SH-SY5Y (cell line): ENCODE measurements at regions not wholly inside any gene's neighbourhood (a gene's known extent, or its start where the extent isn't known, plus 50 kb on each side); places are given as distances from the start of the nearest gene placed in this dataset.

Experiments used
- GATA2 ChIP-seq: IDR thresholded peaks from 2 replicates; pipeline ENCODE4 v1.6.1; 2011; ENCODE audit warnings: mild to moderate bottlenecking, low read depth, low read length
- GATA3 ChIP-seq: IDR thresholded peaks from 2 replicates; pipeline ENCODE4 v1.6.1; 2011; ENCODE audit warnings: low read depth, mild to moderate bottlenecking, low read length, moderate library complexity

DNA sequence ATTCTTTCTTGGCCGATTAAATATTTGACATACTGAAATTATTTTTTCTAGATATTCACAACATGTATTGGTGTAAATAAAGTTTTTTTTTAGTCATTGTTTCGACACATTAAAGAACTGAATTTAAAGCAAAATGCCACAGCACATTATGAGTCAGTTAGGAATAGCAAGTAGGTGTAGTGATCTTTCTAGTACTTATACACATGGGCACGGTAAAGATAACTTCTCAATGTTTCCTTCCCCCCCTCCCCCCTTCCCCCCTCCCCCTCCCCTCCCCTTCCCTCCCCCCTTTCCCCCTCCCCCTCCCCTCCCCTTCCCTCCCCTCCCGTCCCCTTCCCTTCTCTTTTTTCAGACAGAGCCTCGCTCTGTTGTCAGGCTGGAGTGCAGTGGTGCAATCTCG is 1269.9 kb downstream of the ADGRL3 start:
- no peak for TF ChIP-seq GATA2
- no peak for TF ChIP-seq GATA3

GRCh38 chr4:62461961-62462360 is 1261.8 kb downstream of the ADGRL3 start:
- TF ChIP-seq GATA2 (no peak), GATA3 (no peak)

GRCh38 chr4:62460329-62460728 is 1260.2 kb downstream of the ADGRL3 start:
- TF ChIP-seq GATA3, result no peak
- TF ChIP-seq GATA2, result no peak

GRCh38 chr4:62457356-62457755 is 1257.2 kb downstream of the ADGRL3 start:
- TF ChIP-seq GATA3, result no peak
- no peak for TF ChIP-seq GATA2

DNA sequence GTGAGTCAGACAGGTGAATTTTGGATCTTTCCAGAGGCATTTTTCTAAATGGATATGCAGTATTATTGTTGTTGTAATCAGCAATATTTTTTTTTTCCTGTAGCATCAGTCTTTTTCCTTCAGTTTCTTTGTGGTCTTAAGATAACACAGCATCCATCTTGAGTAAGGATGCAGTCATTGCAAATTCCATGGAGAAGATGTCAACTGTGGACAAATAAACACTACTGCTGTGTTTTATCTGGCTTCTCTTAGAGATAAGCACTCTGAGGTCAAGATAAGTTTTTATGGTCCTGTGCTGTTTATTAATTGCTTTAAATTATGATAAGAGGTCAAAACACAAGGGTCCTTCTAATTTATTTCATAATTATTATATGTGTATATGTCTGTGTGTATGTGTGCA is 1255.7 kb downstream of the ADGRL3 start:
- TF ChIP-seq GATA2, result no peak
- no peak for TF ChIP-seq GATA3

DNA sequence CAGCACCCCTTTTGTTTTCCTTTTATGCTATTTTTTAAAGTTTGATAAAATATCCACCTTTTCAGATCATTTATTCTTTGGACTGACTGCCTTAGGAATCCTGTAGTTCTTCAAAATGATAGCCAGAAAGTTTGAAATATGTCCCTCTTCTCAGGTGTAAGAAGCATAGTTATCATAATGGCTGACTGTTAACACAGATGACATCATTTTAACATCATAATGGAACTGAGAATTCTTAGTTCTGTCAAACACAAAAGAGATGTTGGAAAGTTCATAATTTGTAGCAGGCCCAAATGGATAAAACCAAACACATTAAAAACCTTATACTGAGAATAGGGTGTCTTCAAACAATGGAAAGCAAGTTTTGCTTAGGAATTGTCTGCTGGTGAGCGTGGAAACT is 1254.4 kb downstream of the ADGRL3 start:
- TF ChIP-seq GATA3 (no peak), GATA2 (no peak)

- TF ChIP-seq GATA2, result no peak
- no peak for TF ChIP-seq GATA3
Measured at GRCh38 chr4:62450740-62451139, 1250.6 kb downstream of the ADGRL3 start.

DNA sequence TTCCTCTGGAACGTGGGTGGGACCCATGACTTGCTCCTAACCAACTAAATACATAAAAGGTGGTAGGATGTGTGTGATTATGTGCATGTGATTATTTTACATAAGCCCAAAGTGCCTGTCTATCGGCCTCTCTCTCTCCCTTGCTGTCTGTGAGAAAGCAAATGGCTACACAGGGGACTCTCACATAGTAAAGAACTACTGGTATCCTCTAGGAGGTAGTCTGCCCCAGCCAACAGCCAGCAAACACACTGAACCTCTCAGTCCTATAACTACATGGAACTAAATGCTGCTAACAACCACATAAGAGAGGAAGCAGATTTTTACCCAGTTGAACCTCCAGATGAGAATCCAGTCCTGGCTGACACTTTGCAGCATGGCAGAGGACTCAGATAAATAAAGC is 1249.4 kb downstream of the ADGRL3 start:
- TF ChIP-seq GATA3 (no peak), GATA2 (no peak)

- TF ChIP-seq GATA3 (no peak), GATA2 (no peak)
Measured at GRCh38 chr4:62448911-62449310, 1248.8 kb downstream of the ADGRL3 start.

- TF ChIP-seq GATA3, result no peak
- no peak for TF ChIP-seq GATA2
Measured at GRCh38 chr4:62439051-62439450, 1238.9 kb downstream of the ADGRL3 start.

DNA sequence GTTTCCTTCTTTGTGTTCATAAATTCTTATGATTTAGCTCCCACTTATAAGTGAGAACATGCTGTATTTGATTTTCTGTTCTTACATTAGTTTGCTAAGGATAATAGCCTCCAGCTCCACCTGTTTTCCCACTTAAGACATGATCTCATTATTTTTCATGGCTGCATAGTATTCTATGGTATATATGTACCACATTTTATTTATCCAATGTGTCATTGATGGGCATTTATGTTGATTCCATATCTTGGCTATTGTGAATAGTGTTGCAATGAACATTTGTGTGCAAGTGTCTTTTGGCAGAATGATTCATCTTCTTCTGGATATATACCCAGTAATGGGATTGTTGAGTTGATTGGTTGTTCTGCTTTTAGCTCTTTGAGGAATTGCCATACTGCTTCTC is 1234.8 kb downstream of the ADGRL3 start:
- TF ChIP-seq GATA3 (no peak), GATA2 (no peak)

DNA sequence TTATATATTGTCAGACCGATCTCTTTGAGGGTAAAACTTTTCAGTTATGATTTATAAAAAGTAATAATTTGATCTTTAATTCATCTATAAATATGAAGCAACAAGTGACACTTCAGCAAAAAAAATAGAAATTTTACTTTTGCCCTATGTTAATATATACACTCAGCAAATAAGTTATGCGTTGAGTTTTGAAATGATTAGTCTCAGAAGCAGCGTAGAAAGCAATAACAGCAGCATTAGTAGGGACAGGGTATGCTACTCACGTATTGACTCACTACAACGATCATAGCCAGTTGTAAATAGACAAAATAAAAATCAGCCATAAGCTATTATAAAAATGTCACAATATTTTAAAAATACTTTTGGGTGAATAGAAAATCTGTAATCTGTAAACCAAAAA is 1229.2 kb downstream of the ADGRL3 start:
- no peak for TF ChIP-seq GATA2
- TF ChIP-seq GATA3, result no peak

GRCh38 chr4:62415256-62415655 is 1215.1 kb downstream of the ADGRL3 start:
- TF ChIP-seq GATA3 (no peak), GATA2 (no peak)

DNA sequence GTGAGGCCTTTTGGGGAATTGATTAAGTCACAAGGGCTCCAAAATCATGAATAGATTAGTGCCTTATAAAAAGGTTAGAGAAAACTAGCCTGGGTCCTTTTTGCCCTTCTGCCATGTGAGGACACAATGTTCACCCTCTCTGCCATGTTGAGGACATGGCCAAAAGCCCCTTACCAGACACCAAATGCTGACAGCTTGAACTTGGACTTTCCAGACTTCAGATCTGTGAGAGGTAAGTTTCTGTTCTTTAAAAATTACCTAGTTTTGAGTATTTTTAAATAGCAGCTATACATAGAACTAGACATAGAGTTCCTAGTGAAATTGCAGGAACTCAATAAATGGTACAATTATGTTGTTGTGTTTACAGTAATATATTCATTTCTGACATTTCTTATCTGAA is 1214.4 kb downstream of the ADGRL3 start:
- TF ChIP-seq GATA3 (no peak), GATA2 (no peak)

- TF ChIP-seq GATA2, result no peak
- no peak for TF ChIP-seq GATA3
Measured at GRCh38 chr4:62410371-62411003, 1210.4 kb downstream of the ADGRL3 start.

DNA sequence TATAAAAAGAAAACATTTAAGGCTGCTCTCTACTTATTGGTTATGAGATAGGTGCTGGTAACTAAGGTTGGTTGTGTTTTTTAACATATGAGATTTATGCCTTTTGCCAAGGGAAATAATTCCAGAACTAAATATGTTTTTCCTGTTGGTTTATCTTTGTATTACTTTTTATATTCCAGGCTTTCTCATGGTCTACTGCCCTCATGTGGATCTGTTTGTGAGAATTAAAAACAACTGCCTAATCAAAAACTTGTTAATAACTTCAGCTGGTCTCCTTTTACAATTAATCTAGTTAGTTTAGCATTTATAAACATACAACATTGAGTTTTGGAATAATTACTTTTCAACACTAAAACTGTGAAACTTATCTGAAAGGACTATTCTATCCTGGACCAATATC is 1208.3 kb downstream of the ADGRL3 start:
- TF ChIP-seq GATA3 (no peak), GATA2 (no peak)
